ENCODE measurements at regions not wholly inside any gene's neighbourhood (a gene's known extent, or its start where the extent isn't known, plus 50 kb on each side); places are given as distances from the start of the nearest gene placed in this dataset.

DNA sequence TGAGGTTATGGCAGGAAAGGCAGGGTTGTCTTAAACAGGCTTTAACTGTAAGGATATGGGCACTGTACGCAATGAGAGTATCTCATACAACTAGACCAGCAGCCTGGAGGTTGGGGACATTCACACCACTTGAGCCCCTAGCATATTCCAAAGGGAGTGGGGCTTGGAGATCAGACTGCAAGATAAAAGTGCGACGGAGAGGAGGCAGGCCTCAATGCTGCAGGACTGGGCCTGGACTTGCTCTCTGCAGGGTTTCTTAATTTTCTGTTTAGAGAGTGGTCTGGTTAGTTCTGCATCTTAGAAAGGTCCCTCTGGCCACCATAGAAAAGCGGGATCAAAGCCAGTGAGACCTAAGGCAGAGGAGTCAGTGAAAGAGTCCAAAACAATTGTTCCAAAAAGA is 357.7 kb upstream of the NR2F2 start:
- DNase-seq (ENCODE audit: low spot score), result no peak

DNA sequence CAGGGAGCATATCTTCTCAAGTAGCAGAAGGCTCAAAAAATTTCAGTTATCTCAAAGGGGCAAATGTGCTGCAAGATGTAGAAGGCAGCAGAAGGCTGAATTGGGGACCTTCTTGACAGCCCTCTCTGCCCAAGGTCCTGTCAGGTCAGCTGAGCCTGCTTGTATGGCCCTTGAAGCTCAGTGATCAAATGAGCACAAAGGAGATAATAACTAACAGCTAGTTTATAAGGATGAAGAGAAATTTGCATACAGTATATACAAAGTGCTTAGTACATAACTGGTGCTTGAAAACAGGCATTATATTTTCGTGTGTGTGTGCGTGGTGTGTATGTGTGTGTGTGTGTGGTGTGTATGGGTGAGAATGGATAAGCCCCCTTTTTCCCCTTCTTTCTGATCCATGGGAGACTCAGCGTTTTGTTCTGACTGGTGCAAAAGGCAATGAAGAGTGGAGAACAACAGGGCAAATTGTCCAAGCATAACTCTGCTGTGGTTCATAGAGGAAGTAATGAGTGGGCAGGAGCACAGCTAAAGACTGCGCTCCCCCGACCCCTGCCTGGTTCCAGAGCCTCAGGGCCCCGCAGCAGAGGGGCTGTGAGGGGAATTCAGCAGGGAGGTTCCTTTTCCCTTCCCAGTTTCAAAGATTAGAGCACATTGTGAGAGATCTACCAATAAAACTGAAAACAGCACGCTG is 356.8 kb upstream of the NR2F2 start:
- no peak for DNase-seq (ENCODE audit: low spot score)

DNA sequence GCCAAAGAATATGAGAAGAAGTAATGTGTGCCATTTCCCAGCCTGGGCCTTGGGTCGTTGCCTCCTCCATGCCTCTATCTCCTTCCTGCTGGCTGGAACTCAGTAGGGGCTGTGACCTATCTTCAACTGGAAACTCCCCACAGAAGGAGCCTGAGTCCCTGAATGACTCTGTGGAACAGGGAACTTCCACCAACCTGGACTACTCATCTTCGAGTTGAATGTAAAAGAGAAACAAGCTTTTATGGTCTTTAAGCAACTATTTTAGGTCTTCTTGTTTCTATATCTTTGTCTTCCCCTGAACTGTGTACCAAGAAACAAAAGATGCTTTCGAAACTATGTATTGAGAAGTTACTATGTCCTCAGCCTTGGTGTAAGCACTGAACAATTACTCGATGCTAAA is 355.3 kb upstream of the NR2F2 start:
- no peak for DNase-seq (ENCODE audit: low spot score)

DNA sequence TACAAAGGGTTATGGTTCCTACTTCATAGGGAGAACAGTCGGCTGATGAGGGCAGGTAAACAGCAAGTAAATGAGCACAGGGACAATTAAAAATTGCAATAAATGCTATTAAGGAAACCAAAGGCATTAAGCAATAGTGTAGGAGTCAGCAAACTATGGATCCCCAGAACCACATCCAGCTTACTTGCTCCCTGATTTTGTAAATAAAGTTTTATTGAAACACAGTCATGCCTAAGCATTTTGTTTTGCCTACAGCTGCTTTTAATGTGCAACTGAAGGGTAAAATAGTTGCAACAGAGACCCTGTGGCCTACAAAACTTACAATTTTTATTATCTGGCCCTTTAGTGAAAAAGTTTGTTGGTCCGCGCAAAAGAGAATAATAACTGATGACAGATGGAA is 351.2 kb upstream of the NR2F2 start:
- DNase-seq (ENCODE audit: low spot score), result no peak

DNA sequence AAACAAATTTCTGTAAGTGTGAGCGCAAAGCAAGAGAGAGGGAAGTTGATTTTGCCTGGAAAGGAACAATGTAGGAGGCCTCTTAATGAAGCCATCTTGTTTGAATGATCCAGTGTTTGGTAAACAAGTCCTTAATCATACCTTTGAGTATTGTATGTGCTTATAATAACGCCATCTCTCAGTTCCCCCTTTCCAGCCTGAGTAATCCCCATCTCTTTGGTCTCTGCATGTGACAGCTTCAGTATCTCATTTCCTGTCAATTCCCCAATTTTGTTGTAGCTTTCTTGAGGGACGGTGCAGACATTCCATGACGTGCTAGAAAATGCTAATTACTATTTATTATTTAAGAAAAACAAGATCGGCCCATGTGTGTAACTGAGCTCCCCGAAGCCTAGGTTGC is 349.3 kb upstream of the NR2F2 start:
- DNase-seq (ENCODE audit: low spot score), result no peak

DNA sequence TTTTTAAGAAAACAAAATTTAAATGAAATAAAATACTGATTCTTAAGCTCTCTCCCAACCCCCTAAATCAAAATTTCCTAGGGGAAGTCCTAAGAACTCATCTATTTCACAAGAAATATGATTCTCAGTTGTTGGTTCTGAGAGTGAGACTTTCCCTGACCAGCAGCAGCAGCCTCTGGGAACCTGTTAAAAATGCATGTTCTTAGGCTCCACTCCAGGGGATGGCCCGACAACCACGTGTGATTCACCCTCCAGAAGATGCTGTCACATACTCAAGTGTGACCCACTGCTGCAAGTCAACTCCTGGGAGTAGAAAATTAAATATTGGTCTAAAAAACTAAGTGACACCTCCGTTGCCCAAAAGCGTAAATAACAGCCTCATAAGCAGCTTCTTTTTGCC is 343.2 kb upstream of the NR2F2 start:
- DNase-seq (ENCODE audit: low spot score), result no peak

DNA sequence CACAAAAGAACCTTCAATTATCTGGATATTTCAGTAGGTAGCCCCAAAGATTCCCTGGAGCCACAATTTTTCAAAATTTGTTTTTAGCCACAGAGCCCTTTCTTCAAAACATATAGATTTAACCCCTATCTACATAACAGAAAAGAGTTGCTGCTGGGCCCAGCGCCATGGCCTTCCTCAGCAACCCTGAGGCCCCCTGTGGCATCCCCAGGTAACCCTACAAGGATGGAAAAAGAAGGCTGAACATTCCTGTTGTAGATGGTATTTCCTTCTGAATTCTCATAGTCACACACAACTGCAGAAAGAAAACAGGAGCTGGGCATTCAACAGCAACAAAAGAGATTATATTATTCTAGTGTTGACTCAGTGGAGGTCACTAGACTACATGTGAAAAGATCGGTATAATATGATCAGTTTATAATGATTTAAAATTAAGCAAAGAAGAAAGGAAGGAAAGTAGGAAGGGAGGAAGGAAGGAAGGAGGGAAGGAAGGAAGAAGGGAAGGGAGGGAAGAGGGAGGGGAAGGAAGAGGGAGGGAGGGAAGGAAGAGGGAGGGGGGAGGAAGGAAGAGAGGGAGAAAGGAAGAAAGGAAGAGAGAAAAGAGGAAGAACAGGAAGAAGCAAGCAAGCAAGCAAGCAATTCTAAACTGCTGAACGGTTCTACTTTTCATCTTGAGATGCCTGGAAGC is 342.5 kb upstream of the NR2F2 start:
- DNase-seq (ENCODE audit: low spot score), result no peak

DNA sequence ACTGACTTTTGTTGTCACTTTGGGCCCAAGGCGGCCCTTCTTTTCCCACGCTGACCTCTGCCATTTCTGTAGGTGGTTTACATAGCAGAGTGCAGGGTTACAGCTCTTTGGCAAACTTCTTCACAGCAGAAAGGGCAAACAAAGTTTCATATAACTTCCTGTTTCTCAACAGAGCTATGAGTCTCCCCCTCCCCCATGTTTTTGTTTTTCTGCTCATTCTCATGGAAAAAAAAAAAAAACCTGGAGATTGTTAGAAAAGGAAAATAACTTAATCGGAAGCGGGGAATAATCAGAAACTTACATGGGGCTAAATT is 342.0 kb upstream of the NR2F2 start:
- DNase-seq (ENCODE audit: low spot score), result no peak

DNA sequence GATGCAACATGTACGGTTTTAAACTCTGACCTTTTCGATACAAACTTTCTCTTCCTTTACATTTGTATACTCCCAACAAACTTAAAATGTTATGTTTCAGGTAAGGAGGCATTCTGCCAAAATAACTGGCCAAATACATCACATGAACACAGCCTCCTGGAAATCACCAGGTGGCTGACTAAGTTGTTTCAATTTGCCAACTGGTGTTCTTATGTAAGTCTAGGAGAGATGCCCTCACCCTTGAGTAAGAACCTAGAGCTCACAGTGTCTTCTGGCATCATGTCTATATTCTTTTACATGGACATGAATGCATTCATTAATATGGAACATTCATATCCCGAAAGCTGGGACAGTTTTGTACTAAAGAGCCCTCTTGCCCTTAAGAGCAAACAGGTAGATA is 341.1 kb upstream of the NR2F2 start:
- no peak for DNase-seq (ENCODE audit: low spot score)

DNA sequence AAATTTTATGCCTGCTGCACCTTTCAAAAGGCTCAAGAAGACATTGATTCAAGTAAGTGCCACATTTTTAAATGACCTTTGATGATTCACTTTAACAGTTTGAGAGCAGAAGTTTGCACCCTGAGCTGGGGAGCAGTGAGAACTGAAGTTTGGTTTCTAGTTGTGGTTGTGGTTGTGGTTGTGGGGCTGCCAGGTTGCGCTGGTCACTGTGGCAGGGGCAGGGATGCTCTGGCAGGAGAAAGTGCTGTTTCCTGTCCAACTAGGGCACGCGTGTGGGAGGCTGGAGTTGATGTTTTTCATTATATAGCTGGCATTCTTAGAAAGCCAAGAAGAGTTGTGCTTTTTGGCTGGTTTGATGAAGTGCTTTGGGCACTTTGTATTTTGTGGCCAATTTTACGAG is 339.7 kb upstream of the NR2F2 start:
- DNase-seq (ENCODE audit: low spot score), result no peak

DNA sequence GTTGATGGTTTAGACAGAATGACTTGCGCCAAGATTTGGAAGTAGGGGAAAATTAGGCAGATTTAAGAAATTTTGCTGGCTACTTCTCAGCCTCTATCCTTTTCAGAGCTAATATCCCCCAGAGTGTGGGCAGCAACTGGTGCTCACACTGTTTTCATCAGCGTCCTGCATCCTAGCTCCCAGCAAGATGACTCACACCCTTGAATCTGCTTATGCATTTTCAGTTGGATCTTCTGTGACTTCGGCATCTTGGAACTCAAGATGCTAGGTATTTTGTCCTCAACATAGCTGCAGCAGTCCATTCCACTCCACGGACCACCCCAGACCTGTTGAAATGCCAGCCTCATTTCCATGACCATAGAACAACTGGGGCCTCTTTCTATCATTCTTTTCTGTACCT is 336.1 kb upstream of the NR2F2 start:
- DNase-seq (ENCODE audit: low spot score), result no peak

DNA sequence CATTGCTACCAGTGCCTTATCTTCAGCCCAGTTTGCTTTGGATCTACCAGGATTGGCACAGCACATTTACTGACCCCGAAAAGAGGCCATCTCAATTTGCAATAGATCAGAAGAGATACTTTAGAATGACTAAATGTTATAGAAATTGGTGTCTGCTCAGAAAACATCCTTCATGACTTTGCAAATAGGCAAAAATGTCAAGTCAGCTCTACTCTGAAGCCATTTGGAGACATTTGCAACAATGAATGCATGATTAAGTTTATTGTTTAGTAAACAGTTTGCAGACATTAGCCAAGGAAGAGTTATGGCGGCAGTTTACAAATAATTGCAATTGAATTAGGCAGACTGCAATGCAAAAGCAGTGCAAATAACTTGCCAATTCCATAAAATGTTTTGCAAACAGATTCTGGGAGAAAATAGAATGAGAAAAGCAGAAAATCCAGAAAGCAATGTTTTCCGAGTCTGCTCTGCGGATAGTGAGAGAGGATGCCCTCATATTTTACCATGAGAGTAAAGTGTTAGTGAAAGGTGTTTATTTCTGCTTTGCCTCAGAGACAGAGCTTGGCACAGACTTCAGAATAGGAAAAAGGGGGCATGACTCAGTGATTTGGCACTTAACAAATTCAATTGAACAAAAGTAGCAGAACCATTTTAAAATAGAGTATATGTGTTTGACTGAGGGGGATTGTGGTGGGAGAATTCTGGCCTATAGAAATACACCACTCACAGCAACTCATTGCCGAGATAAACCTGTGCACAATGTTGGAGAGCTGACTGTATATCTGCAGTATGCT is 334.9 kb upstream of the NR2F2 start:
- no peak for DNase-seq (ENCODE audit: low spot score)

DNA sequence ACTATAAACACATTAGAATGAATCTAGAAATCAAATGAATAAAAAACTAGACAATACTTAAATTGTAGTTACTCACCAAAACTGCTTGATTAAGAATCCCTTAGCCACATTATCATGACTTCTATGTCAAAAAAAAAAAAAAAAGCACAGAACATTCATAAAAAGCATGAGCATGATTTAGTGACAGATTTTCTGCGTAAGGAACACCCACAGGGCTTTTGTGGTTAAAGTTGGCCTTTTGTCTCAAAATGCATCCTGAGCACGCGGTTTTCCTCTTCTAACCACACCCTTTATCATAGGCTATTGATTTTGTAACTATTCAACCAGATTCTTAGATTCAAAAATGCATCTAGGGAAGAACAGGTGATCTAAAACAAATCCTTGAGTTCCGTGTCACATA is 334.0 kb upstream of the NR2F2 start:
- no peak for DNase-seq (ENCODE audit: low spot score)

DNA sequence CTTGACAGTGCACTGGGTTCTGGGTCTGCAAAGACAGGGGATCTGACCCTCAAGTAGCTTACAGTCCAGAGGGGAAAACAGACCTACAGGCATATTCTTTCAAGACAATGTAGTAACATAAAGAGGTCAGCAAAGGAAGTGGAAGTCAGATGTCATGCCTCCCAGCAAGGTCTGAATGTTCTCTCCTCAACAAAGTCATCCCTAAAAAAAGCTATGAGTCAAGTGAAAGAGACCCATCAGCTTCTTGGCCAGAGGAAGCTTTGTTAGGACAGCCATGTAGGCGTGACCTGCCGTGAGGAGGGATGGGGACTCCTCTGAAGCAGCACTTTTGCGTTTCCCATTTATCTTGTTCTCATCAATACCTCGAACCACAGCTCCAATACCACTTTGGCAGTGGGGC is 331.6 kb upstream of the NR2F2 start:
- no peak for DNase-seq (ENCODE audit: low spot score)

DNA sequence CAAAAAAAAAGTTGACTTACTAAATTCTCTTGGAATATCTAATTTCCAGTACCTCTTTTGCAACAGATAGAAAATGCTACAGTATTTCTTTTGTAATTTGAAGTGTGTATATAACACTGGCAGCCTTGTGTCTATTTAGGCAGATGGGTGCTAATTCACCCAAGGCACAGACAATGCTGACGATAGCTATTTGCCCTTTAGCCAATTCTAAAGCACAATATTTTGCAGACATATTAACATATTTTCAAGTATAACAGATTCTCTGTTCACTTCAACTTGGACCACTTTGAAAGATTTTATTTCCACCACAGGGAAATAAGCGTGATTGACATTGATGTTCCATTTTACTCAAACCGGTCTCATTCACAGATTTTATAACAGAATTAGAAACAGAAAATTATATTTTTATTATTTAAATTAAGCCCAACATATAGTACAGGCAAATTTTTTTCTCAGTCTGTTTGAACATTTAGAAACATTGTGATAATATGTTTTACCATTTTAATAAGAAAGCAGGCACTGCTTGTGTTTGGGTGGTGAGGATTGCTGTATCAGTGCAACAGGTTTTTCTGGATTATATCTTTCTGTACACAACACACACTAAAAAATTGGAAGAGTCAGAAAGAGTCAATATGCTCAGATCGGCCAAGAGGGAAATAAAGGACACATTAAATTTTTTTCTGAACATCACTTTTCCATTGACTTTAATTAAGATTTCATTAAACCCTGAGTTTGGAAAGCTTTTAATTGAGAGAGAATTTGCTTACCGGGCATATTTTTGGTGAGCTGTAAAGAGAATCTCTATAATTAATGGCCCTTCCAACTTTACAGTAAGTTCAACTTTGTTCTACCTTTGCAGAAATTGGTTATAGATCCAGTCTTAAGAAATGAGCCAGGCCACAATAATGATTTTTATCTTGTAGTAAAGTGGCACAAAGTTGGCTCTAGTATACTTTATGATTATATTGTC is 327.3 kb upstream of the NR2F2 start:
- no peak for DNase-seq (ENCODE audit: low spot score)

DNA sequence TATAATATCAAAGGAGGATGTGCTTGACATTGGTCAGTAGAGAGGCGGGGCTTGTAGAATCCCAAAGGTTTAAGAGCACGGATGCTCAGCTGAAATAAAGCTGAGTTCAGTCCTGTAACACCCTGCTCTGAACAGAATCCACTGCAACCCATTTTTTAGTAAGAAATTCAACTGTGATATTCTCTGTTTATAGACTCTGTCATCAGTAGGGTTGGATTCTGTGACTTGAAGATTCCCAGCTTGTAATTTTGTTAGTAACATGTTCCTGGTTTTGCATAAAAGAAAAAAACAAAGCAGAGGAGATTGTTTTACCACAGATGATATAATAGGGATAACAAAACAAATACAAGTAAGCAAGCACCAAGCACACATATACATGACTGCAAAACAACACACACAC is 324.6 kb upstream of the NR2F2 start:
- no peak for DNase-seq (ENCODE audit: low spot score)

DNA sequence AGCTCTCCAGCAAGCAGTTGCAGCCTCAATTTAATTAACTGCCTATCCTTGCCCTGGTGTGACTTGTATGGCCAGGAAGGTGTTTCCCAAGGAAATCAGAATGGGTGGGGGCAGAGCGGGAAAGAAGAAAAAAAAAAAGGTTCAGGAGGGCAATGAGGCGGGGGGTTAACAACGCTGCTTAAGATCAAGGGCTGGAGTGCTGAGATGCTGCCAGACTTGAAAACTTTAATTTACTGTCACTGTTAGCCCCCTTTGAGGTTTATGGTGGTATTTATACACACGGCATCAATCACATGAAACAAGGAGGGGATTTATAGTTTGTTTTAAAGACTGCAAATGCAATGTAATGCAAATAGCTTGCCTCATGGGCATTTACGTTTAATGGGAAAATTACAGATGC is 319.4 kb upstream of the NR2F2 start:
- no peak for DNase-seq (ENCODE audit: low spot score)

DNA sequence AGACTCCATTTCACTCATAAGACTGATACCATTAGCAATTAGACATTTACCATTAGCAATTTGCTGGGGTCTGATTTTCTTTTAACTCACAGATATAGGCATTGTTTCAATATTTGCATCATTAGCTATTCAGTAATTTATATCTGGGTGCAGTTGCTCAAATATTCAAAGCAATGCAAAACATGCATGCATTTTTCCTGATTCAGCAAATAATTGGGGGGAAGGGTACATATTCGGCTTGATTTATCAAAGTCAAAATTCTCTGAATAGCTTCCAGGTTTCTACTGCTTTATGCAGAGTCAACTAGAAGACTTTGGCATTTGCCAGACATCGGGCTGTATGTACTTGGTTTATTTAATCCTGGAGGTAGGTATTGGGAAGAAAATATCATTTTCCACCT is 315.6 kb upstream of the NR2F2 start:
- no peak for DNase-seq (ENCODE audit: low spot score)

DNA sequence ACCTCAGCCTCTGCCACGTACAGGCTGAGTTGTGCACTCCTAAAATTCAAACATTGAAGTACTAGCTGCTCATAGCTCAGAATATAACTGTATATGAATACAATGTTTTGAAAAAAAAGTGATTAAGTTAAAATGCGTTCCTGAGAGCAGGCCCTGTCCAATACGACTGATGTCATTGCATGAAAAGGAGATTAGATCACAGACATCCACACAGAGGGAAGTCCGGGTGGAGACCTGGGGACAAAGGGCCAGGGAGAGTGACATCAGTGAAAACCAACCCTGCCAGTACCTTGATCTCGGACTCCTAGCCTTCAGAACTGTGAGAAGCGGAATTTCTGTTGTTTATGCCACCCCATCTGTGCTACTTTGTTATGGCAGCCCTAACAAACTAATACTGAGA is 311.4 kb upstream of the NR2F2 start:
- no peak for DNase-seq (ENCODE audit: low spot score)

DNA sequence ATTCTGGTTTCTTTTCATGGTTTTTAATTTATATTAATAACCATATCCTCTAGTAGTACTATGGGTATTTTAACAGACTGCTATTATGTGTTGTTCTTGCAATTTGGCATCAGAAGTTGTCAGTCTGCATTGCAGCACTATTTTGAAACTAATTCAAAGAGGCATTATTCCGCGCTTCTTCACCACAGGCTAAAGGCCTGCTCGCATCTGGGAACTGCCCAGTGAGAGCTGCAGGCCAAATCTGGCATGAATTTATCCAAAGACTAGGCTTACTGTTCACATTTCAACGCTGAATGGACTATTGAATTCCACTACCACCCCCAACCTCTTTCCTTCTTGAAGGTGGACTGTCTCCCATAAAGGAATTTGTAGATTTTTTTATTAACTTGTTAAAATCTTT is 310.4 kb upstream of the NR2F2 start:
- DNase-seq (ENCODE audit: low spot score), result peak; percentile 87

DNA sequence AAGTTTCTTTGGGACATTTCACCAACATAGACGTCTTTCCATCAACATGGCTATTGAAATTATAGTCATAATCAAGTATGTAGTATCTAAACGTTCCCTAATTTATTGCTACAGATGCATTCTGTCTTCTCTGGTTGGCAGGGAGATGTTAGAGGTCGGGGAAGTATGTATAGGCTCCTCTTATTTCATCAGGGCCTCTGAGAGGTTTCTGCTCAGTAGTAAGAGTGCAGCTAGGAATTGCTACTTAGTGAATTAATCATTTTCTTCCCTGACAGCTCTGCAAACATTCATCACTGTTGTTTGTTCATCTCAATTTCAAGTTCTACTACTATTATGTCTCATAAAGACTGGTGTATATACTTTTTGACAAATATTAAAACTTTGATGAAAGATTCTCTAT is 309.7 kb upstream of the NR2F2 start:
- no peak for DNase-seq (ENCODE audit: low spot score)

DNA sequence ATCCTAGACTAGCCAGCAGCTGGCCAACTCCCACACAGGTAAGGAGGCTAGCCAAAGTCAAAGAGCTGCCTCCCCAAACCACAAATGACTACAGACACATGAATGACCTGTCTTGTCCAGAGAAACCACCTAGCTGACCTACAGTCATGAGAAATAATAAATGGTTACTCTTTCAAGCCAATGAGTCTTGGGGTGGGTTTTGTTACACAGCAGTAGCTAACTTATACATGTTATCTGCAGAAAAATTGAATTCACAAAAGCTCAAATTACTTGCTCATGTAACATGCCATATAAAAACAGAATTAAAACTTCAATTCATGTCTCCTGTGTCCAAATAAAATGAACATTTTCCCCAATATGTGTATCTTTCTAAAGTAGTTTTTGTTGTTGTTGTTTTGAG is 307.4 kb upstream of the NR2F2 start:
- DNase-seq (ENCODE audit: low spot score), result no peak

Measured in globus pallidus (tissue), 1 donor.